OCI-LY7 (cell line): ENCODE measurements at regions not wholly inside any gene's neighbourhood (a gene's known extent, or its start where the extent isn't known, plus 50 kb on each side); places are given as distances from the start of the nearest gene placed in this dataset.

Source experiments
- EZH2phosphoT487 ChIP-seq: fragments of 200-600 bp; sonication (generic); IDR thresholded peaks from 2 replicates; pipeline ENCODE4 v1.6.1; 2018; ENCODE audit warnings: low read depth, borderline replicate concordance, mild to moderate bottlenecking, mixed run types, antibody characterized with exemption, low read length, moderate library complexity, mixed read lengths
- TF ChIP-seq, protein P1 (sequence below): fragments of 200-600 bp; sonication (generic); conservative IDR thresholded peaks from 2 replicates; pipeline ENCODE4 v1.5.1; 2014; ENCODE audit warnings: mild to moderate bottlenecking, antibody characterized with exemption, low read length, moderate library complexity, mixed read lengths

DNA sequence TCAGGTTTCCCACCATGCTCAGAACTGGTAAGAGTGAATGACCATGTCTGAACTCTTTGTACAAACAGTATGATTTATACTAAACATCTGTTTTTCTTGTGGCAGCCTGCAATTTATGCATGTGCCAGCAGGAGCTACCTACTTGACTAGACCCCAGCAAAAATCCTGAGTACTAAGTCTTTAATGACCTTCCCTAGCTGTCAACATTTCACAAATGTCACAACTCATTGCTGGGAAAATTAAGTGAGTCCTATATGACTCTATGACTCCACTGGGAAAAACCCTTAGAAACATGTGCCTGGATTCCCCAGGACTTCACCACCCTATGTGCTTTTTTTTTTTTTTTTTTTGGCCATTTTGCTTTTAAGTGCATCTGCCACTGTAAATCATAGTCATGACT is 1225.8 kb downstream of the SUCLG1 start:
- TF ChIP-seq, protein P1, sequence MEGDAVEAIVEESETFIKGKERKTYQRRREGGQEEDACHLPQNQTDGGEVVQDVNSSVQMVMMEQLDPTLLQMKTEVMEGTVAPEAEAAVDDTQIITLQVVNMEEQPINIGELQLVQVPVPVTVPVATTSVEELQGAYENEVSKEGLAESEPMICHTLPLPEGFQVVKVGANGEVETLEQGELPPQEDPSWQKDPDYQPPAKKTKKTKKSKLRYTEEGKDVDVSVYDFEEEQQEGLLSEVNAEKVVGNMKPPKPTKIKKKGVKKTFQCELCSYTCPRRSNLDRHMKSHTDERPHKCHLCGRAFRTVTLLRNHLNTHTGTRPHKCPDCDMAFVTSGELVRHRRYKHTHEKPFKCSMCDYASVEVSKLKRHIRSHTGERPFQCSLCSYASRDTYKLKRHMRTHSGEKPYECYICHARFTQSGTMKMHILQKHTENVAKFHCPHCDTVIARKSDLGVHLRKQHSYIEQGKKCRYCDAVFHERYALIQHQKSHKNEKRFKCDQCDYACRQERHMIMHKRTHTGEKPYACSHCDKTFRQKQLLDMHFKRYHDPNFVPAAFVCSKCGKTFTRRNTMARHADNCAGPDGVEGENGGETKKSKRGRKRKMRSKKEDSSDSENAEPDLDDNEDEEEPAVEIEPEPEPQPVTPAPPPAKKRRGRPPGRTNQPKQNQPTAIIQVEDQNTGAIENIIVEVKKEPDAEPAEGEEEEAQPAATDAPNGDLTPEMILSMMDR: no peak
- no peak for TF ChIP-seq EZH2phosphoT487
